NCI-H460 (cell line): ENCODE measurements at regions not wholly inside any gene's neighbourhood (a gene's known extent, or its start where the extent isn't known, plus 50 kb on each side); places are given as distances from the start of the nearest gene placed in this dataset.
"Not testable (repeated sequence)": the region's sequence is repeated elsewhere in the genome, so short reads cannot be mapped to it uniquely, and the experiment has no call there.

Experiments used
- DNase-seq: peaks from one replicate; pipeline ENCODE4 v3.0.0-alpha.2; 2016; ENCODE audit warnings: low read depth; ENCODE audit errors: extremely low read depth

- DNase-seq = no peak
Observed at GRCh38 chr6:137795501-137795900, 71.6 kb upstream of the TNFAIP3 start.

GRCh38 chr6:137798261-137798660 is 68.8 kb upstream of the TNFAIP3 start:
- no peak for DNase-seq

- no peak for DNase-seq
Observed at GRCh38 chr6:137798846-137799245, 68.2 kb upstream of the TNFAIP3 start.

- peak; percentile 43 for DNase-seq
Observed at GRCh38 chr6:137799950-137800568, 67.0 kb upstream of the TNFAIP3 start.

GRCh38 chr6:137800762-137801161 is 66.3 kb upstream of the TNFAIP3 start:
- DNase-seq = no peak

GRCh38 chr6:137801352-137802114 is 65.5 kb upstream of the TNFAIP3 start:
- DNase-seq = no peak

- DNase-seq = no peak
Observed at GRCh38 chr6:137802408-137803182, 64.5 kb upstream of the TNFAIP3 start.

- DNase-seq = no peak
Observed at GRCh38 chr6:137804637-137805036, 62.4 kb upstream of the TNFAIP3 start.

- DNase-seq = no peak
Observed at GRCh38 chr6:137805622-137806021, 61.4 kb upstream of the TNFAIP3 start.

- DNase-seq = no peak
Observed at GRCh38 chr6:137806914-137807682, 60.0 kb upstream of the TNFAIP3 start.

GRCh38 chr6:137808191-137808590 is 58.9 kb upstream of the TNFAIP3 start:
- peak; percentile 95 for DNase-seq

- DNase-seq = peak; percentile 84
Observed at GRCh38 chr6:137808836-137809315, 58.2 kb upstream of the TNFAIP3 start.

GRCh38 chr6:137809895-137810553 is 57.0 kb upstream of the TNFAIP3 start:
- DNase-seq = not testable (repeated sequence)

GRCh38 chr6:137810554-137811120 is 56.4 kb upstream of the TNFAIP3 start:
- DNase-seq = no peak

GRCh38 chr6:137811121-137811915 is 55.7 kb upstream of the TNFAIP3 start:
- DNase-seq = peak; percentile 86

- DNase-seq = no peak
Observed at GRCh38 chr6:137811916-137812553, 55.0 kb upstream of the TNFAIP3 start.

- no peak for DNase-seq
Observed at GRCh38 chr6:137813308-137813970, 53.6 kb upstream of the TNFAIP3 start.

GRCh38 chr6:137814030-137814429 is 53.0 kb upstream of the TNFAIP3 start:
- DNase-seq = not testable (repeated sequence)
